Spleen (tissue), 11 donors: ENCODE measurements at regions not wholly inside any gene's neighbourhood (a gene's known extent, or its start where the extent isn't known, plus 50 kb on each side); places are given as distances from the start of the nearest gene placed in this dataset.

Source experiments
- DNase-seq: peaks from one replicate; pipeline ENCODE4 v3.0.0-alpha.2; 2020
- H3K27ac ChIP-seq, 8 donors: fragments of 200-600 bp; sonication (generic) in 7 of 8; 1 replicate in 4 of 8; 2 replicates in 4 of 8; pipeline versions ENCODE4 v1.5.0 to v1.8.0; 2016 to 2021; ENCODE audit warnings: inconsistent platforms in 4 of 8, mild to moderate bottlenecking in 4 of 8, moderate library complexity in 1 of 8
- H3K27me3 ChIP-seq, 7 donors: fragments of 200-600 bp; sonication (generic) in 6 of 7; replicated peaks in 1 of 7; 1 replicate in 4 of 7; 2 replicates in 3 of 7; pipeline versions ENCODE4 v1.5.0 to v1.8.0; 2016 to 2021; ENCODE audit warnings: inconsistent platforms in 3 of 7, mild to moderate bottlenecking in 1 of 7
- H3K36me3 ChIP-seq, 6 donors: fragments of 200-600 bp; sonication (generic) in 5 of 6; 1 replicate in 4 of 6; 2 replicates in 2 of 6; pipeline versions ENCODE4 v1.5.0 to v1.8.0; 2016 to 2021; ENCODE audit warnings: inconsistent platforms in 2 of 6
- H3K4me1 ChIP-seq, 6 donors: fragments of 200-600 bp; sonication (generic) in 5 of 6; 1 replicate in 3 of 6; 2 replicates in 3 of 6; pipeline versions ENCODE4 v1.5.0 to v1.8.0; 2016 to 2021; ENCODE audit warnings: inconsistent platforms in 3 of 6
- H3K4me3 ChIP-seq, 8 donors: fragments of 200-600 bp; sonication (generic) in 7 of 8; 1 replicate in 4 of 8; 2 replicates in 4 of 8; pipeline versions ENCODE4 v1.5.0 to v1.8.0; 2016 to 2021; ENCODE audit warnings: inconsistent platforms in 4 of 8, mild to moderate bottlenecking in 4 of 8, moderate library complexity in 2 of 8
- H3K9me3 ChIP-seq, 8 donors: fragments of 200-600 bp; sonication (generic) in 7 of 8; 1 replicate in 4 of 8; 2 replicates in 4 of 8; pipeline versions ENCODE4 v1.5.0 to v1.8.0; 2016 to 2021; ENCODE audit warnings: inconsistent platforms in 4 of 8
- CTCF ChIP-seq, 11 experiments: fragments of 200-600 bp in 7 of 11; fragments of 450-650 bp in 4 of 11; sonication (generic) in 4 of 11; IDR thresholded peaks in 8 of 11; conservative IDR thresholded peaks in 3 of 11; 1 replicate in 7 of 11; 2 replicates in 4 of 11; pipeline versions ENCODE4 v1.4.0 to v1.8.0; 2016 to 2021; ENCODE audit warnings: antibody characterized with exemption in 11 of 11, inconsistent platforms in 4 of 11, mild to moderate bottlenecking in 1 of 11
- POLR2A ChIP-seq, 3 donors: fragments of 450-650 bp; IDR thresholded peaks; one replicate each; pipeline ENCODE4 v1.5.1; 2017; ENCODE audit warnings: antibody characterized with exemption in 3 of 3, mild to moderate bottlenecking in 1 of 3
- POLR2AphosphoS5 ChIP-seq, 3 donors: sonication (generic); formaldehyde crosslinking; IDR thresholded peaks; one replicate each; pipeline ENCODE4 v1.5.1; 2017; ENCODE audit warnings: antibody characterized with exemption in 3 of 3
- WGBS, 5 donors: extraction: QIAGEN DNeasy Blood & Tissue Kit in 3 of 5; methylation state at CpG; one replicate each; pipeline versions ENCODE4 v1.1.5 to v1.1.7; 2013 to 2018; 5-methylcytosine and 5-hydroxymethylcytosine counted together
- intact Hi-C: fragments of 100-400 bp; cut with DNase I; formaldehyde crosslinking; loops from one replicate; pipeline ENCODE4 v1.15.0; 2023; ENCODE audit warnings: low total_unique reads
- donor health status: healthy with polysubstance abuse.
- donor health status: DM: no; HTN: no; CAD: no; lungs with moderate emphysema.
- donor health status: DM: no; HTN: no; CAD: no.
- donor health status: Bipolar disorder and iron deficiency.
- donor health status: healthy.
- donor health status: DM: no; HTN: no; CAD: no.
- donor health status: DM: yes; HTN: yes; CAD: no.

DNA sequence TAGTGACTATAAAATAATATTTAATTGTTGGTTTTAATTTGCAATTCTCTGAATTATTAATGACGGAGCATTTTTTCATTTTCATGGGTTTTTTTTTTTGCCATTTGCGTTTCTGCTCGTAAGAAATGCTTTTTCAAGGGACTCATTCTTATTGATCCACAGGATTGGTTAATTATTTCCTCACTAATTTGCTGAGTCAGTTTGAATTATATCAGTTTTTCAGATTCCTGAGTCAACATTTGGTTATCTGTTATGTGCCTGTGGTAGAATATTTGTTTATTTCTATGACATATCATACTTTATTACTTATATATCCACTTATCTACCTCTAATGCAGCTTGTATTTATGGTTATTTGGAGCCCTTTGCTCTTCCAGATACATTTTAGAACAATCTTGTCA lies 257.0 kb upstream of the BTBD3 start:
- H3K4me3 ChIP-seq: no peak overlapping the region
- H3K27ac ChIP-seq: no peak overlapping the region
- TF ChIP-seq POLR2A (IDR thresholded peaks at IDR 0.05) (no peak), POLR2AphosphoS5 (IDR thresholded peaks at IDR 0.05) (no peak), CTCF (IDR thresholded peaks at IDR 0.05 in 8 of 11, conservative IDR thresholded peaks at IDR 0.05 in 3 of 11) (no peak)
- H3K36me3 ChIP-seq: no peaks in the 10 kb centered on the region
- H3K4me1 ChIP-seq: no peaks in the 10 kb centered on the region
- H3K27me3 ChIP-seq: no peaks in the 10 kb centered on the region
- intact Hi-C loops: no loop called here
- WGBS, 5 donors: 88 to 97% (median 94%) methylated on average over 3 of the region's 3 CpGs
- H3K9me3 ChIP-seq: peaks cover 0 to 5% (median 0%) of the 10 kb centered on the region in 8 donors
- no peak for DNase-seq

GRCh38 chr20:11671015-11671511 lies 246.6 kb upstream of the BTBD3 start:
- Histone ChIP-seq H3K9me3 (no peaks in the 10 kb centered on the region), H3K4me3 (no peak overlapping the region), H3K27me3 (no peaks in the 10 kb centered on the region), H3K4me1 (no peaks in the 10 kb centered on the region), H3K27ac (no peak overlapping the region), H3K36me3 (no peaks in the 10 kb centered on the region)
- no peak for DNase-seq
- intact Hi-C loops: no loop called here
- TF ChIP-seq CTCF (IDR thresholded peaks at IDR 0.05 in 8 of 11, conservative IDR thresholded peaks at IDR 0.05 in 3 of 11): no peak
- no peak for TF ChIP-seq POLR2A (IDR thresholded peaks at IDR 0.05)
- TF ChIP-seq POLR2AphosphoS5 (IDR thresholded peaks at IDR 0.05): no peak
- 73 to 93% (median 75%) methylated on average over 1 of the region's 1 CpG for WGBS, 5 donors

GRCh38 chr20:11672959-11673358 lies 244.7 kb upstream of the BTBD3 start:
- no peak for DNase-seq
- no peak for TF ChIP-seq CTCF (IDR thresholded peaks at IDR 0.05 in 8 of 11, conservative IDR thresholded peaks at IDR 0.05 in 3 of 11)
- Histone ChIP-seq H3K36me3 (no peaks in the 10 kb centered on the region), H3K9me3 (no peaks in the 10 kb centered on the region), H3K4me3 (no peak overlapping the region), H3K27ac (no peak overlapping the region), H3K4me1 (no peaks in the 10 kb centered on the region), H3K27me3 (no peaks in the 10 kb centered on the region)
- 90 to 96% (median 93%) methylated on average over 7 of the region's 7 CpGs for WGBS, 5 donors
- intact Hi-C loops: no loop called here

GRCh38 chr20:11675920-11676629 lies 241.6 kb upstream of the BTBD3 start:
- H3K9me3 ChIP-seq: no peaks in the 10 kb centered on the region
- 65 to 71% (median 67%) methylated on average over 13 of the region's 13 CpGs for WGBS, 5 donors

More at GRCh38 chr20:11675920-11676629, 241.6 kb upstream of the BTBD3 start:
- H3K27me3 ChIP-seq: no peaks in the 10 kb centered on the region
- TF ChIP-seq POLR2A (IDR thresholded peaks at IDR 0.05): no peak
- TF ChIP-seq CTCF (IDR thresholded peaks at IDR 0.05 in 8 of 11, conservative IDR thresholded peaks at IDR 0.05 in 3 of 11): no peak
- TF ChIP-seq POLR2AphosphoS5 (IDR thresholded peaks at IDR 0.05): no peak
- H3K4me3 ChIP-seq: no peak overlapping the region
- no peaks in the 10 kb centered on the region for H3K4me1 ChIP-seq
- intact Hi-C loops: loop anchor here (5.0 kb wide), 1 partner anchor 1426 kb away; no protein-coding TSS in a partner anchor
- H3K36me3 ChIP-seq: no peaks in the 10 kb centered on the region
- no peak overlapping the region for H3K27ac ChIP-seq
- no peak for DNase-seq
